Keratinocyte (primary cell): ENCODE measurements at regions not wholly inside any gene's neighbourhood (a gene's known extent, or its start where the extent isn't known, plus 50 kb on each side); places are given as distances from the start of the nearest gene placed in this dataset.

Experiments
- EZH2 ChIP-seq: IDR thresholded peaks from one replicate; pipeline ENCODE4 v1.6.1; 2012; ENCODE audit warnings: inconsistent platforms, mild to moderate bottlenecking, low read length, moderate library complexity
- TF ChIP-seq, protein P1 (sequence below), 3 experiments: IDR thresholded peaks in 1 of 3; conservative IDR thresholded peaks in 1 of 3; optimal IDR thresholded peaks in 1 of 3; 2 replicates in 2 of 3; 3 replicates in 1 of 3; pipeline versions ENCODE3 to v1.5.1; 2011; ENCODE audit warnings: low read length in 3 of 3, mild to moderate bottlenecking in 3 of 3, moderate library complexity in 2 of 3, control low read depth in 1 of 3, inconsistent platforms in 1 of 3; ENCODE audit not compliant: insufficient read depth in 2 of 3; ENCODE audit errors: extremely low read depth in 1 of 3

DNA sequence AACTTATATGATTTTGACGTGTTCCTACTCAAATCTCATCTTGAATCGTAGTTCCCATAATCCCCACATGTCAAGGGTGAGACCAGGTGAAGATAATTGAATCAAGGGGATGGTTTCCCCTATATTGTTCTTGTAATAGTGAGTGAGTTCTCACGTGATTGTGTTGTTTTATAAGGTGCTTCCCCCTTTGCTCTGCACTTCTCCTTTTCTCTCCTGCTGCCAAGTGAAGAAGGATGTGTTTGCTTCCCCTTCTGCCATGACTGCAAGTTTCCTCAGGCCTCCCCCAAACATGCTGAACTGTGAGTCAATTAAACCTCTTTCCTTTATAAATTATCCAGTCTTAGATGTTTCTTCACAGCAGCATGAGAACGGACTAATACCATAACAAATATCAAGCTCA, 83.2 kb downstream of the MANEA start:
- TF ChIP-seq, protein P1, sequence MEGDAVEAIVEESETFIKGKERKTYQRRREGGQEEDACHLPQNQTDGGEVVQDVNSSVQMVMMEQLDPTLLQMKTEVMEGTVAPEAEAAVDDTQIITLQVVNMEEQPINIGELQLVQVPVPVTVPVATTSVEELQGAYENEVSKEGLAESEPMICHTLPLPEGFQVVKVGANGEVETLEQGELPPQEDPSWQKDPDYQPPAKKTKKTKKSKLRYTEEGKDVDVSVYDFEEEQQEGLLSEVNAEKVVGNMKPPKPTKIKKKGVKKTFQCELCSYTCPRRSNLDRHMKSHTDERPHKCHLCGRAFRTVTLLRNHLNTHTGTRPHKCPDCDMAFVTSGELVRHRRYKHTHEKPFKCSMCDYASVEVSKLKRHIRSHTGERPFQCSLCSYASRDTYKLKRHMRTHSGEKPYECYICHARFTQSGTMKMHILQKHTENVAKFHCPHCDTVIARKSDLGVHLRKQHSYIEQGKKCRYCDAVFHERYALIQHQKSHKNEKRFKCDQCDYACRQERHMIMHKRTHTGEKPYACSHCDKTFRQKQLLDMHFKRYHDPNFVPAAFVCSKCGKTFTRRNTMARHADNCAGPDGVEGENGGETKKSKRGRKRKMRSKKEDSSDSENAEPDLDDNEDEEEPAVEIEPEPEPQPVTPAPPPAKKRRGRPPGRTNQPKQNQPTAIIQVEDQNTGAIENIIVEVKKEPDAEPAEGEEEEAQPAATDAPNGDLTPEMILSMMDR (optimal IDR thresholded peaks at IDR 0.05 in 1 of 3, IDR thresholded peaks at IDR 0.05 in 1 of 3, conservative IDR thresholded peaks at IDR 0.05 in 1 of 3; ENCODE audit: extremely low read depth in 1 of 3, insufficient read depth in 2 of 3, low read length in 3 of 3): no peak
- no peak for TF ChIP-seq EZH2
